PC-3 (cell line): ENCODE measurements at regions not wholly inside any gene's neighbourhood (a gene's known extent, or its start where the extent isn't known, plus 50 kb on each side); places are given as distances from the start of the nearest gene placed in this dataset.

ENCODE experiments used
- ATAC-seq: fragments of 200-7000 bp; cut with Tn5 transposase; 2 replicates; pipeline ENCODE4 v1.9.1; 2020; ENCODE audit warnings: mild to moderate bottlenecking, moderate library complexity
- BruUV-seq: library from RNA; stranded (reverse); fragments of 400-500 nt; replicated peaks from 2 replicates; lab custom pipeline; 2021; lab: Mats Ljungman, UMichigan
- CTCF ChIA-PET: fragments of 300-600 bp; sonication (Branson Sonifier 250); formaldehyde crosslinking; loops from one replicate; lab custom pipeline; 2022; ENCODE audit warnings: antibody characterized with exemption; lab: Charles Lee
- POLR2A ChIA-PET: fragments of 300-600 bp; sonication (Branson Sonifier 250); formaldehyde crosslinking; loops from one replicate; lab custom pipeline; 2022; ENCODE audit warnings: antibody characterized with exemption; ENCODE audit not compliant: unreplicated experiment; lab: Charles Lee
- DNase-seq: peaks from one replicate; pipeline ENCODE4 v3.0.0-alpha.2; 2015
- H2AFZ ChIP-seq: fragments of 300-600 bp; sonication (generic); 2 replicates; pipeline ENCODE4 v1.6.0; 2016; ENCODE audit warnings: antibody characterized with exemption, low read length
- H3F3A ChIP-seq: fragments of 300-600 bp; sonication (generic); one replicate; pipeline ENCODE4 v1.6.0; 2017; ENCODE audit warnings: antibody characterized with exemption, low read length, control low read depth, mild to moderate bottlenecking; ENCODE audit not compliant: unreplicated experiment
- H3K27ac ChIP-seq: fragments of 300-600 bp; sonication (generic); 2 replicates; pipeline ENCODE4 v1.5.1; 2016; ENCODE audit warnings: mild to moderate bottlenecking, low read length
- H3K27me3 ChIP-seq: fragments of 300-600 bp; sonication (generic); 2 replicates; pipeline ENCODE4 v1.6.1; 2016; ENCODE audit warnings: low read length, mixed read lengths
- H3K36me3 ChIP-seq: fragments of 300-600 bp; sonication (generic); 2 replicates; pipeline ENCODE4 v1.6.1; 2016; ENCODE audit warnings: low read depth, mixed run types, low read length, mixed read lengths
- H3K4me1 ChIP-seq: fragments of 300-600 bp; sonication (generic); 2 replicates; pipeline ENCODE4 v1.5.1; 2016; ENCODE audit warnings: low read length; ENCODE audit not compliant: insufficient read depth
- H3K4me2 ChIP-seq: fragments of 300-600 bp; sonication (generic); 2 replicates; pipeline ENCODE4 v1.6.0; 2016; ENCODE audit warnings: low read length
- H3K4me3 ChIP-seq: fragments of 300-600 bp; sonication (generic); 2 replicates; pipeline ENCODE4 v1.5.1; 2016; ENCODE audit warnings: mild to moderate bottlenecking, low read length, mixed read lengths
- H3K79me2 ChIP-seq: fragments of 300-600 bp; sonication (generic); 2 replicates; pipeline ENCODE4 v1.6.1; 2017; ENCODE audit warnings: low read length, mixed read lengths
- H3K9ac ChIP-seq: fragments of 300-600 bp; sonication (generic); 2 replicates; pipeline ENCODE4 v1.6.0; 2016; ENCODE audit warnings: mild to moderate bottlenecking, low read length
- H3K9me2 ChIP-seq: fragments of 300-600 bp; sonication (generic); replicated peaks from 2 replicates; pipeline ENCODE4 v1.6.1; 2016; ENCODE audit warnings: mixed run types, low read length, mixed read lengths
- H3K9me3 ChIP-seq: fragments of 300-600 bp; sonication (generic); 2 replicates; pipeline ENCODE4 v1.6.1; 2016; ENCODE audit warnings: low read length, mixed read lengths
- H4K20me1 ChIP-seq: fragments of 300-600 bp; sonication (generic); 2 replicates; pipeline ENCODE4 v1.6.1; 2016; ENCODE audit warnings: low read length, mixed read lengths
- EZH2 ChIP-seq: fragments of 300-600 bp; sonication (generic); IDR thresholded peaks from one replicate; pipeline ENCODE4 v1.6.1; 2017; ENCODE audit warnings: antibody characterized with exemption, mild to moderate bottlenecking, low read length; ENCODE audit not compliant: unreplicated experiment
- EZH2phosphoT487 ChIP-seq: fragments of 300-600 bp; sonication (generic); IDR thresholded peaks from 2 replicates; pipeline ENCODE4 v1.6.1; 2018; ENCODE audit warnings: mild to moderate bottlenecking, antibody characterized with exemption, low read length, borderline replicate concordance
- intact Hi-C: fragments of 100-400 bp; cut with micrococcal nuclease; formaldehyde crosslinking; loops from 2 replicates; pipeline ENCODE4 v1.9.0; 2023
- TF ChIP-seq, protein P1 (sequence below): fragments of 300-600 bp; sonication (generic); conservative IDR thresholded peaks from 2 replicates; pipeline ENCODE4 v1.5.1; 2017; ENCODE audit warnings: antibody characterized with exemption, low read depth, mild to moderate bottlenecking, low read length

DNA sequence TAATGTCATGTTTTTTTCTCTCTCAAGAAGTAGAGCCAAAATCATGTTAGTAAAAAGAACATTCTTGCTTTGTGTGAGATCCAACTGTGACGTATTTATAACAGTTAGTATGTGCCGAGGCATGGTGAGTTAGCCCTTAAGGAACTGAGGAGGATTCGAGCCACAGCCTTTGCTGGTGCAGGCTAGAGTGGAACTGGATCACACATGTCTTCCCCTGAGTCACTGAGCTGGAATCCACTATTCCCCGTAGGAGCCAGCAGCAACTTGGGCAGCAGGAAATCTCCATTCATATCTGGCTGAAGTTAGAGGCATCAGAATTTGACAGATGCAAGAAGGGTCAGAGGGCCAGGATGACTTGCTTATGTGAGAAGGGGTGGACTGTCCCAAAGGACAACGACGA, 144.6 kb upstream of the KIT start:
- H3K27me3 ChIP-seq = peaks cover 15% of the 10 kb centered on the region
- no peak for ATAC-seq

DNA sequence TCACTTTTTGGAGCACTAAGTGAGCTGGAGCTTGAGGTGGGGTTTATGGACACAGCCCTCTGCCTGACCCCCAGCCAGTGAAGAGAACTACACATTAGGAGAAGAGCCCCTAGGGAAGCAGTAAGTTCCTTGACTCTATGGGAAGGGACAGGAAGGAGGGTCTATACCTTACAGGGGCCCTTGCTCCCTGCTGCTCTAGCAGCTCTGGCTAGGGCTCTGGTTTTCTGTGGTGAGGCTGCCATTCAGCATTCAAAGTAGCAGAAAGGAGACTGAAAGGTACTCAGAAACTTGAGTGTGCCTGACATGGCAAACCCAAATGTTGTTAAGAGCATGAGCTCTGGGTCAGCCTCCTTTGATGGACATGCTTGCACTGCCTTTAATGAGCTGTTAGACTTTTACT, 144.0 kb upstream of the KIT start:
- H3F3A ChIP-seq = no peaks in the 10 kb centered on the region
- no peaks in the 10 kb centered on the region for H3K4me1 ChIP-seq
- H3K4me2 ChIP-seq = no peak overlapping the region
- H3K36me3 ChIP-seq = no peaks in the 10 kb centered on the region
- no peak for ATAC-seq
- CTCF ChIA-PET = no interaction called here
- no TSS peak for BruUV-seq
- H3K9ac ChIP-seq = no peak overlapping the region
- no peaks in the 10 kb centered on the region for H3K9me2 ChIP-seq
- H4K20me1 ChIP-seq = no peaks in the 10 kb centered on the region
- TF ChIP-seq EZH2phosphoT487 (no peak), EZH2 (no peak)
- TF ChIP-seq, protein P1, sequence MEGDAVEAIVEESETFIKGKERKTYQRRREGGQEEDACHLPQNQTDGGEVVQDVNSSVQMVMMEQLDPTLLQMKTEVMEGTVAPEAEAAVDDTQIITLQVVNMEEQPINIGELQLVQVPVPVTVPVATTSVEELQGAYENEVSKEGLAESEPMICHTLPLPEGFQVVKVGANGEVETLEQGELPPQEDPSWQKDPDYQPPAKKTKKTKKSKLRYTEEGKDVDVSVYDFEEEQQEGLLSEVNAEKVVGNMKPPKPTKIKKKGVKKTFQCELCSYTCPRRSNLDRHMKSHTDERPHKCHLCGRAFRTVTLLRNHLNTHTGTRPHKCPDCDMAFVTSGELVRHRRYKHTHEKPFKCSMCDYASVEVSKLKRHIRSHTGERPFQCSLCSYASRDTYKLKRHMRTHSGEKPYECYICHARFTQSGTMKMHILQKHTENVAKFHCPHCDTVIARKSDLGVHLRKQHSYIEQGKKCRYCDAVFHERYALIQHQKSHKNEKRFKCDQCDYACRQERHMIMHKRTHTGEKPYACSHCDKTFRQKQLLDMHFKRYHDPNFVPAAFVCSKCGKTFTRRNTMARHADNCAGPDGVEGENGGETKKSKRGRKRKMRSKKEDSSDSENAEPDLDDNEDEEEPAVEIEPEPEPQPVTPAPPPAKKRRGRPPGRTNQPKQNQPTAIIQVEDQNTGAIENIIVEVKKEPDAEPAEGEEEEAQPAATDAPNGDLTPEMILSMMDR = no peak
- DNase-seq = no peak
- intact Hi-C loops = no loop called here
- no peak overlapping the region for H2AFZ ChIP-seq
- no peak overlapping the region for H3K4me3 ChIP-seq
- H3K27ac ChIP-seq = no peak overlapping the region
- H3K27me3 ChIP-seq = peaks cover 10% of the 10 kb centered on the region
- H3K79me2 ChIP-seq = no peaks in the 10 kb centered on the region
- H3K9me3 ChIP-seq = no peaks in the 10 kb centered on the region
- POLR2A ChIA-PET = no interaction called here

More for the DNA sequence above, 144.6 kb upstream of the KIT start:
- CTCF ChIA-PET = no interaction called here
- DNase-seq = peak; percentile 48
- POLR2A ChIA-PET = no interaction called here
- intact Hi-C loops = no loop called here
- Histone ChIP-seq H3K9me2 (no peaks in the 10 kb centered on the region), H4K20me1 (no peaks in the 10 kb centered on the region), H3K4me3 (no peak overlapping the region), H3K79me2 (no peaks in the 10 kb centered on the region), H3K4me2 (no peak overlapping the region), H3F3A (no peaks in the 10 kb centered on the region), H3K9ac (no peak overlapping the region), H3K9me3 (no peaks in the 10 kb centered on the region), H3K36me3 (no peaks in the 10 kb centered on the region), H3K27ac (no peak overlapping the region), H2AFZ (no peak overlapping the region), H3K4me1 (no peaks in the 10 kb centered on the region)
- TF ChIP-seq EZH2phosphoT487 (no peak), EZH2 (no peak)
- TF ChIP-seq, protein P1 = no peak
- BruUV-seq = no TSS peak

DNA sequence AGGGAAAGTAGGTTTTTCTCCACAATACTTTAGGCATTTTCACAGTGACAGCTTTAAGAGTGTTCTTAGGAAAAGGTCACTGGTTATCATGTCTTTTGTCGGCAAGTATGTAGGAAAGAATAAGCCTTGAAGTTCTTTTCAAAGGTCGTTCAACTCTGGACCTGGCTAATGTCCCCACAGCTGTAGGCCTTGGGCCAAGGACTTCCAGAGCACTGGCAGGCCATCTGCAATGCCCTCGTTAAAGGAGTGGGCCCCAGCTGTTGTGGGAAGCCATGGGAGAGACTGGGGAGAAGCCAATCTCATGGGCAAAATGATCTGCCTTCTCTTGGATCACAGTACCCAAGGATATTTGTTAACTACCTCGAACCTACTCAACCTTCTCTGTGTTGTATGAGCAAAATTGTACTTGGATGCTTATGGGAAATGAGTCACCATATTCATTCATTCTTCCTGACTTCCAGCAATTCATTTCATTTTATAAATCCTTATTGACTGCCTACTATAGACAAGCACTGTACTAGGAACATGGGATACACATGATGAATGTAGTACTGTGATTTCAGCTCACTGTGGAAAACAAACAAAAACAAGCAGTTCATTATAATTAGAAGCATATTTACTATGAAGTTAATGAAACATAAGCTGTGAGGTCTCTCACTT, 141.1 kb upstream of the KIT start:
- no peak for DNase-seq
- ChIA-PET CTCF (no interaction called here), POLR2A (no interaction called here)
- no peak overlapping the region for H3K4me3 ChIP-seq
- H2AFZ ChIP-seq = no peak overlapping the region
- intact Hi-C loops = no loop called here
- H3K27me3 ChIP-seq = no peaks in the 10 kb centered on the region
- H4K20me1 ChIP-seq = no peaks in the 10 kb centered on the region
- H3K4me2 ChIP-seq = no peak overlapping the region
- ATAC-seq = no peak
- no peaks in the 10 kb centered on the region for H3K36me3 ChIP-seq
- no peak overlapping the region for H3K27ac ChIP-seq
- no peaks in the 10 kb centered on the region for H3F3A ChIP-seq
- no peaks in the 10 kb centered on the region for H3K9me2 ChIP-seq
- TF ChIP-seq, protein P1 = no peak
- no peak for TF ChIP-seq EZH2phosphoT487
- TF ChIP-seq EZH2 = no peak
- H3K79me2 ChIP-seq = no peaks in the 10 kb centered on the region
- no peaks in the 10 kb centered on the region for H3K9me3 ChIP-seq
- no peak overlapping the region for H3K9ac ChIP-seq
- H3K4me1 ChIP-seq = no peaks in the 10 kb centered on the region
- BruUV-seq = no TSS peak
